ENCODE measurements at regions not wholly inside any gene's neighbourhood (a gene's known extent, or its start where the extent isn't known, plus 50 kb on each side); places are given as distances from the start of the nearest gene placed in this dataset.
"Not testable (repeated sequence)": the region's sequence is repeated elsewhere in the genome, so short reads cannot be mapped to it uniquely, and the experiment has no call there.

DNA sequence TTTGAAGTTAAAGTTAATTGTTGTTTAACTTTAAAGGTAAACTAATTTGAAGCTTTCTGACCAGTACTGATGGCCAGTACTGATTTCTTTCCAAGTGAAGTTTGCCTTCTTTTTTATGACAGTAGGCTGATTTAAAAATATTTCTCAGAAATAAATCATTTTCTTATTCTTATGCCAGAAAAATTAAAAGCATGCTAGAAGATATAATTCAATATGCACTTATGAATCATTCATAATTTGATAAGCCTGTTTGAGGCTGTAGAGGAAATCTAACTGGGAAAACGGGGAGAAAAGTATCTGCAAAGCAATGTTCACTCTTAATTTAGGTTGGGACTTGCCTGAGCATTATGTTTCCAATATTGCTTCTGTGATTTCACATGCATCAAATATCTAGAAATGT, 1112.0 kb upstream of the INTU start:
- no peak for DNase-seq (ENCODE audit: low spot score)

DNA sequence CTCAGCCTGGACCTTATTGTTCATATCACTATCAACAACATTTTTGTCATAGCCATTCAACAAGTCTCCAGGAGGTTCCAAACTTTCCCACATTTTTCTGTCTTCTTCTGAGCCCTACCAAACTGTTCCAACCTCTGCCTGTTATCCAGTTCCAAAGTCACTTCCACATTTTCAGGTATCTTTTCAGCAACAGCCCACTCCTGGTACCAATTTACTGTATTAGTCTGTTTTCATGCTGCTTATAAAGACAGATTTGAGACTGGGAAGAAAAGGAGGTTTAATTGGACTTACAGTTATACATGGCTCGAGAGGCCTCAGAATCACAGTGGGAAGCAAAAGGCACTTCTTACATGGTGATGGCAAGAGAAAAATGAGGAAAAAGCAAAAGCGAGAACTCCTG, 1107.4 kb upstream of the INTU start:
- not testable (repeated sequence) for DNase-seq (ENCODE audit: low spot score)

DNA sequence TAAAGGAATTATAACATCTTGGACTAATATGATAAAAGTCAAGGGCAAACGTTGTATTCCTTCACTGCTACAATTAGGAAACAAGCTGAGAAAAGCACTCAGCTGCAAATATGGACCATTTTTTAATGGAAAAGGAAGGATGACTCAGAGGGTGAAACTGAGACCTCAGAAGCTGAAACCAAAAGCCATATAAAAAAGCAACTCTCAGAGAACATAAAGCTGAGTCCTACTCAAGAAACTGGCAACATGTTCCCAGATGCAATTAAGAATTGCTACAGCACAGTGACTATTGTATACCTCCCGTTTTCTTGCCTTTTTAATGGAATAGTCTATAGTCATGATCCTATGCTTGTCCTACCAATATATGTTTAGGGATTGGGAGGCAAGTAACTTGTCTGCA, 1106.4 kb upstream of the INTU start:
- no peak for DNase-seq (ENCODE audit: low spot score)

DNA sequence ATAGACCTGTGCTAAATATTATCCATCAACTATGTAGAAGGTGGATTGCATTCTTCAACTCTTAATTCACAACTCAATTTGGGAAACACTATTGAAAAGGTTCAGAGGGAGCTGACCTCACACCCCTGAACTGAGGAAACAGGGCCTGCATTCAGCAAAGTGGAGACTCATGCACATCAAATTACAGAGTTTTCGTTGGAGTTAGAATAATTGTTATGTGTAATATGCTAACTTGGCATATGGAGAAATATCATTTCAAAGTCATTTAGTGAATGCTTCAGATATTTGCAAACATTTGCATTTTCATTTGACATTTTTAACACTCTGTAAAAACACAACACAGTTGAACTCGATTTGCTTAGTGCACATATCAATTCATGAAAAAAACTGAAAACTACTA, 1102.8 kb upstream of the INTU start:
- no peak for DNase-seq (ENCODE audit: low spot score)

DNA sequence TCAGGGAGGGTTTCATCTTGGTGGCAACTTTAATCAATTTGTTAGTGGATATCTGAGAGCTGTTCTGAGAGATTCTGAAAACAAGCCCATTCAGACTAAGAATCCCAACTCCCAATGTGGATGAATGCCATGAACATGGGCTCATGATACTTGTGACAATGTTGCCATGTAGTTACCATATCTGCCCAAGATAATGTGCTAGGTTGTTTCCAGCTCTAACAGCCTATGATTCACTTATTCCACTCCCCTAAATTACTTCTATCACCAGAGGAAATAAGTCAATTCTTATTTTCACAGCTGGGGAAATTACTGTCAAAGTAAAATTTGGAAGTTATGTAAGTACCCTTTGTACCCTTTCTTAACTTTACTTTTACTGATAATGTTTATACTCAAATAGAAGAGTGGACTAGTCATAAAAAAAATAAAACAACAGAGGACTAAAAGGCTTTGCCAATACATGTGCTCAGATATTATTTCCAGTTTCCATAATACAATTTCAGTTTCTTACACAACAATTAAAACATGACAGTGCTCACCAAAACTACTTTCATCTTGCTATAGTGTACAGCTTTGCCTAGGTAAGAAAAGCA, 1101.7 kb upstream of the INTU start:
- DNase-seq (ENCODE audit: low spot score), result no peak

DNA sequence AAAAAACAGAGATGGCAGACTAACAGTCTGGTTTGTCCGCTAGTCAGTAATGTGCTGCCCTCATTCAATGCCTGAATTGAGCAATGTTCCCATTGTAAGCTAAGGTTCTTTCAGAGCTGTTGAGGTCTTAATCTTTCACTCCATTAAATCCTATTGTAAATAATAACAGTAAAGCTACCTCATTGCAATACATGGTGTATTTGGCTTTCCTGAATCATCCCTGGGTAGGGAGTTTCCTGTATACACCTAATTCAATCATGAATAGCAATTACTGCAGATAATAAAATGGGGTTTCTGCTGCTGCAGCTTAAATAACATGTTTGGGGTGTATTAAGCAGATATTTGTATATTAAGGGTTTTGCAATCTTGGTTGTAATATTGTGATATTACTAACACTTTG, 1100.2 kb upstream of the INTU start:
- no peak for DNase-seq (ENCODE audit: low spot score)

DNA sequence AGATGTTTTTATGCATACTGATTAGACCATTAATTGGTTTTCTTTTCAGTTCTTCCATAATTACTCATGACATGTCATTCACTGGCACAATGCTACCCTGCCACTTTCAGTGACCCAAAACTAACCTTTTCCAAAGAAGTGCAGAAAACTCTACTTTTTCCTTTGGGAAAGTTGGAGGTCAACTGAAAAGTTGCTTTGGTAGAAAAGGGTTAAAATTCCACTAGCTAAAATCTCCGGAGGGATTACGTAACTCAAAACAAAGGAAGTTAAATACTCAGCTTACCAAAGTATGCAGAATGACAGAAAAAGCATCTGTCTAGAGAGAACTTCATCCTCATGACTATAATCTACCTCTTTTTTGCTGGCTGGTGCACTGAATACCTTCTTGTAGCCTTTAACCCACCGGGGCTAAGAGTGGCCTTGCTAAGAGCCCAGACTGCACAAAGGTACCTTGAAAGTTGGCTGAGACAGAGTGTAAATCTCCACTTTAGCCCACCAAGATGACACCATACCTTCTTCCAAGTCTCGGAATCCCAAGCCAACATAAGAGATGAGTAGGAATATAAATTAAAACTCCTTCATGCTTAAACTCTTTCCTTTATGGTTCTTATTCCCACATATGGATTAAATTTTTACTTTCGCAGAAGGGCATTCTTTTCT, 1099.5 kb upstream of the INTU start:
- DNase-seq (ENCODE audit: low spot score), result no peak

DNA sequence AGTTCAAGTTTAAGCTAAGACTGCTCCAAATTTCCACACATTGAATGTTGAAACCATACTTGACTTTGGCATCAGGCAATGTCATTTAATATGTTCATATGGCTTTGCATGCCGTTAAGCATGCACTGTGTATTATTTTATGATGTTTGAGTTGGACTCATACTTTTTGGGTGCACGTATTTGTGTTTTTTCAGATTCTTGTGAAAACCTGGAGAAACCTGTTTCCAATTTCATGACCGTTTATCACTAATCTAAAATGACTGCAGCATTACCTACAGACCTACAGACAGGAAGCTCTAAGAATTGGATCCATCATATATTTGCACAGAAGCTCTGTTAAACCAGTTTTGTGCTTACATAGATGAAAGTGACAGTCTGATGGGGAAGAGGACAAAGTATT, 1093.0 kb upstream of the INTU start:
- DNase-seq (ENCODE audit: low spot score), result no peak

DNA sequence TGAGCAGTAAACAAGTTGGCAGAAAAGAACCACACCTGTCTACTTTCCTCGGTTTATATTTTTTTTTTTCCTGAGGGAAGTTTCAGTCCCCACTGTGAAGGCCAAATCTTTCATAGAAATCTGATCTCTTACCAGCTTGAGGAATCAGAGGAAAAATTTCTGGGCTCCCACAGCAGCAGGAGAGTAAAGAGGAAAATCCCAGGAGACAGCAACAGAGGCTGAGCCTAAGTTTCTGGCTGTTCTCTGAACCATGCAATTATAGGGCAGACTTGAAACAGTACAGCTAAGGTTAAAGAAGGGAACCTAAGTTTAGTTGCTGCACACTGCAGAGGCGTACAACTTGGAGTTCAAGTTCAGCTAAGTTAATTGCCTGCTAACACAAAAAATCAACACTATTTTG, 1090.9 kb upstream of the INTU start:
- DNase-seq (ENCODE audit: low spot score), result no peak

DNA sequence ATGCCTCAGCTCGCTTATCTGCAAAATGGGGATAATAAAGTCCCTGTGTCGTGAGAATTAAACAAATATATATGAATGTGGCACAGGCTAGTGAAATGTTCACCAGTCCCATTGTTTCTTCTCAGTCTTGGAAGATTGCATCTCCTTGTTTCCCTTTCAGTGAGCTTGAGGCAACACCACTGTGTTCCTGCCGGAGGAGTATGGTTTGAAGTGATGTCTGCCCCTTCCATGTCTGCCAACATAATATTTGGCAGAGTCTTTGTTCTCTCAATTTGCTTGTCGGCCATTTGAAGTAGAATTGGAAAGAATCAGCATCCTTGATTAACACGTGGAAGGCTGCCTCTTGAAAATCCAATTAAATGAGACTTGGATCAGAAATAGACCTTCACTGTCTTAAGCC, 1088.5 kb upstream of the INTU start:
- no peak for DNase-seq (ENCODE audit: low spot score)

DNA sequence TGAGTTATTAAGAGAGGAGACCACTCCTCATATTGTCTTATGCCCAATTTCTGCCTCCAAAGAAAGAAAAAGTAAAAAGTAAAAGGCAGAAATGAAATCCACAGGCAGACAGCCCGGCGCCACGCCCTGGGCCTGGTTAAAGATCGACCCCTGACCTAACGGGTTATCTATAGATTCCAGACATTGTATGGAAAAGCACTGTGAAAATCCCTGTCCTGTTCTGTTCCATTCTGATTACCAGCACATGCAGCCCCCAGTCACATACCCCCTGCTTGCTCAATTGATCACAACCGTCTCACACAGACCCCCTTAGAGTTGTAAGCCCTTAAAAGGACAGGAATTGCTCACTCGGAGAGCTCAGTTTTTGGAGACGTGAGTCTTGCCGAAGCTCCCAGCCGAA, 1086.6 kb upstream of the INTU start:
- DNase-seq (ENCODE audit: low spot score), result not testable (repeated sequence)

DNA sequence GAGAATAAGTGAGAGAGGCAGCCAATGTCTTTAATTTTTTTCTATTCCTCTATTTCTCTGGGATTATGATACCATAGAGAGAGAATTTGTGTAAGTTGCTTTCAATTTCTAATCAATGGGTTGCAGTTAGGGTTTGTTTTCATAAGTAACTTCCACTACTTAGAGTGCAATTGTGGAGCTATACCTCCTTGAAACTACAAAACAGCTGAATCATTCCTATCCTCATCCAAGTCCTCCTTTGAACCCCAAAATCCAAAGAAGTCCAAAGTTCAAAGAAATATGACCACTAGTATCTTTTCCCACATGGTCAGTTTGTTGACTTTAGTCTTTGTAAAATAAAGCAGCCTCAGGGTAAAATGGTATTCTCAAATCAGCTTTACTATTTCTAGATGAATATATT, 1085.4 kb upstream of the INTU start:
- no peak for DNase-seq (ENCODE audit: low spot score)

DNA sequence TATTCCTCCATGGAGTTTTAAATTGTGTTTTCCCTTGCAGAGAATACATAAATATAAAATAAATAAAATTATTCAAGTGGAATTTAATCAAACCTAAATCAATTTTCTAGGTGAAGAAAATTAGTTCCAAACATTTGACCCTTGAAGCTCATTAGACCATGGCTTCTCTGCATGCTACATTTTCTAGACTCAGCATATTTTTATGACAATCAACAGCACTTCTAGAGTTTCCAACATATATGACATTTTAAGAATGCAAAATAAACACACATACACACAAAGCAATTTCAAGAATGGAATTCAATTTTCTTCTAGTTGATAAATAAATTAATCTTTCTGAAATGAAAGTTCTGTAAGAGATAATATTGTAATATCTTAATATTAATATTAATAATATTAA, 1083.9 kb upstream of the INTU start:
- no peak for DNase-seq (ENCODE audit: low spot score)

DNA sequence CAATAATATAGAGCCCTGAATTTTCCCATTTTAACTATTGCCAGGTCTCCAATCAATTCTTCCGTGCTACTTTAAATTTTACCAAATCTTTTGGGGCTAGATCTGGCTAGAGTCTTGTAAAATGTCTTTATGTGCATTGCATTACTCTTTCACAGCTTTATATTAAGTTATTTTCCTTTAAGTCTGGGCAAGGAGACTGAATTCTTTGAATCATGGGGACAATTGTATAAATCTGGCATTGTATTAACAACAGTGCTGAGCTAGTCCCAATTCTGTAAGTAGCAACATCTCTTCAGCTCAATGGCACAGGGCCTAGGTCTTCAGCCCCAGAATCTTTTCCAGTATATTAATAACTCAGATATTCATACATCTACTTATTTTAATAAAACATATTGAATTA, 1080.4 kb upstream of the INTU start:
- no peak for DNase-seq (ENCODE audit: low spot score)

DNA sequence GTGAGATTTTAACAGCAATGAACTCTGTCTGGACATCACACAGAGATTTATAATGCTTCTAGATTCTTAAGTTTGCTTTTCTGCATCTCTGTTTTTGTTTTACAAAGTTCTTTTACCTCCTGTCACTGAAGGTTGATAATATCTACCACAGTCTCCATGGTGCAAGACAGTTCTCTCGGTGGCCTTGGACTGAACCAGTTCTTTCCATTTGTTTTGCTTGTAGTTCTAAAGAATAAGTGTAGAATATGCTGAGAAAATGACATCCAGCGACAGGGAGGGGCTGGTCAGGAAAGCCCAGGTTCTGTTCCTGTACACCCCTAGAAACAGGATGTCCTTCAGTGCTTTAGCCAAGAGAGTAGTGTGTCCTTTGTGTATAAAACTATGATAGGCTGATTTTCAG, 1079.5 kb upstream of the INTU start:
- no peak for DNase-seq (ENCODE audit: low spot score)

DNA sequence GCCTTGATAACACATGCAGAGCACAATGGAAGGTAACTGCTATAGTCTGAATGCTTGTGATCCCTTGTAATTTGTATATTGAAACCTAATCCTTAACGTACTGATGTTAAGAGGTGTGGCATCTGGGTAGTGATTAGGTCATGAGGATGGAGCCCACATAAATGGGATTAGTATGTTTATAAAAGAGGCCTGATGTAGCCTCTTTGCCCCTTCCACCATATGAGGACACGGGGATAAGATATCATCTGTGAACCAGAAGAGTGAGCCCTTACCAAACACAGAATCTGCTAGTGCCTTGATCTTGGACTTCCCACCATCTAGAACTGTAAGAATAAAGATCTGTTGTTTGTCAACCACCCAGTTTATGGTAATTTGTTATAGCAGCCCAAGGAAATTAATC, 1074.2 kb upstream of the INTU start:
- no peak for DNase-seq (ENCODE audit: low spot score)

DNA sequence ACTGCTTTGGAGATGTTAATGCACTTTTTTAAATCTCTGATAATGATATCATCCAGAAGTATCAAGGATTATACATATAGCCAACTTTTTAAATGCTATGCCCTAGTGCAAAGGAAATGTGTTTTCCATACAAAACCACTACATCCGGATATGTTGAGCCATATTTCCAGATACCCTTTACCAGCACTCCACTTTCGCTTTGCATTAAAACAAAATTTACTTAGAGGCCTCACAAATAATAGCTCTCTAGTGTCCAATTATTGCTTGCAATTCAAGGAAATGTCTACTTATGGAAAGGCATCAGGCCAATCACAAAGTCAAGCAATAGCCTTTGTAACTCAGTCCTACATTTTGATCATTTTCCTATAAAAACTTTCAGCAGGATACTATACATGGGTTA, 1072.8 kb upstream of the INTU start:
- DNase-seq (ENCODE audit: low spot score), result no peak

DNA sequence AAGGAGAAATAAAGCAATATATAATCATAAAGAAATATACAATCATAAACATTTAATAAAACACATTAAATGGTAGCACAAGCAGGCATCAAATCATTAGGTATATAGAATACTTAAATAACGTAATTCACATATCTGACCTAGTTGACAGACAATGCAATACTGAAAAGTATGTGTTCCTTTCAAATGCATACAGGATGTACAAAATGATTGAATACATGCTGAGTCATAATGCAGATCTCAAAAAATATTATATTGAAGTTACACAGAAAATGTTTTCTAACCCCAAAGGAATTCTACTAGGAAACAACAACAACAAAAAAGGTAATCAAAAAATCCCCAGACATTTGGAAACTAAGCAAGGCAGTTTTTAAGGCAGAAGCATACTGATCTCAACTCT, 1072.0 kb upstream of the INTU start:
- no peak for DNase-seq (ENCODE audit: low spot score)

DNA sequence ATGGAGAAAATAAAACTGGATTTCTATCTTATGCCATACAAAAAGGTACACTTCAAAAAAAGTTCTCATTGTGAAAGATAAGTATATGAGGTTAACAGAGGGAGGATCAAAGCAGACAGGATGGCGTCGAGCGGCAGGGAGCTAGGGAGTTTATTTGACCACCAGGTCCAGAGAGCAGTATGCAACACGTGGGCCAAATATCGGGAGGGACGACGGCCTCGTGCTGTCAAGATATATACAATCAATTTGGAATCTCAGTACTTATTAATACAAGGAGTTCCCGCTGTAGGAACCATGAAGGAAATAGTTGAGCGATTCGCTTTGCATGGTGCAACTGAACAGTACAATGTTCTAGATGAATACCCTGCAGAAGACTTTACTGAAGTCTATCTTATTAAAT, 1069.4 kb upstream of the INTU start:
- DNase-seq (ENCODE audit: low spot score), result no peak

DNA sequence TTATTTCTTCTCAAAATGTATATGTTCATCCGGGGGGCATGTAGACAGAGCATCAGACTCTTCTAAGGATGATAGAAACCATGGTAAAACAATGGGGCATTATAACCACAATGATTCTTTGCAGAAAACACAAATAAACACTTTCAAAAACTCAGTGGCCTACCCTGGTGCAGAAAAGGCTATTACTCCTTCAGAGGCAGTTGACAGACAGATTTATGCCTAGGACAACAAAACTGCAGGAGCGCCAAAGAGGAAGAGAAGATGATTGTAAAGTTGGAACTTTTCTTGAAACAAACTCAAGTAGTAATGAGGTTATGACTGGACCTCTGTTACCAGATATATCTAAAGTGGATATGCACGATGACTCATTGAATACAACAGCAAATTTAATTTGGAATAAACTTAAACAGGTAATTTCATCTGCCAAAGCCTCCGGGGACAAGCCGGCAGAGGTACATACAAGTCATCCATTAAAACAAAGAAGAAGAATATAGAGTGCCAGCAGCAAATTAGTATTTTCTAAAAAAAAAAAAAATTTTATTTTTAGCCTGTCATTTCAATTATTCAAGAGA, 1068.4 kb upstream of the INTU start:
- no peak for DNase-seq (ENCODE audit: low spot score)

DNA sequence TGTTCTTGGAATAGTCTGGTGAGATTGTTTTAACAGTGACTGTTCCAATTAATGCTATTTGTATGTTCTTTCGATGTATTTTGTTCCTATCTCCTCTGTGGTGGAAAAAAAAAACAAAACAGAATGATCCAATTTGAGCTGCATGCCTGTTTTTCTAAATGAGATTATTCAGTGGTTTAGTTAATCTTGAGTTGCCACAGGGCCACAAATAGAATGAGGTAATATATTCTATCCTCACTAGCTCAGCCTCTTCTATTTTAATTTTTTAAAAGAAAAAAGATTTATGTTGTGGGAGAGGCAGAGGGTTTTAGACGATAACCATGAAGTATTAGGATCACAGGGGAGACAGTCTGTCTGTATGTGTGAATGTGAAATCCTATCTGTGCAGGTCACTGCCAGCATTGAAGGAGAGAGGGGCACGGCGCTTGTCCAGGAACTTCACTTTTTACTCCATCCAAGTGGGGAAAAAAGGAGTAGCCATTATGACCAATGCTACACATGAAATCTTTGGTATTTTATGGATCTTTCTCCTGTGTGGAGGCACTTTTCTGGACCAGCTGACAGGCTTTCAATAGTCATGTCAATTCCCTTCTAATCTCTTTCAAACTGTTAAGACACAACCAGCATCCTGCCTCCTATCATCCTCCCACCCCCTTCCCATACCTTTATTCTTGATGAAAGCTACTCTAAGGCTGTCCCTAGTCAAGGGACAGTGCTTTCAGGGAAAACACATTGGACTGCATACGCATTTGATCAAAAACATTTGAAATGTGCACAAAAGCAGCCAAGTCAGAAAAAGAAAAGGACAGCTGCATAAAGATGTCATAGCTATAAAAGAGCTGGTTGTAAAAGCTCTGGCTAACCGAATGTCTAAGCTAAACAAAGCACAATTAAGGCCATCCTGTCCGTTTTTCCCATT, 1063.8 kb upstream of the INTU start:
- no peak for DNase-seq (ENCODE audit: low spot score)

DNA sequence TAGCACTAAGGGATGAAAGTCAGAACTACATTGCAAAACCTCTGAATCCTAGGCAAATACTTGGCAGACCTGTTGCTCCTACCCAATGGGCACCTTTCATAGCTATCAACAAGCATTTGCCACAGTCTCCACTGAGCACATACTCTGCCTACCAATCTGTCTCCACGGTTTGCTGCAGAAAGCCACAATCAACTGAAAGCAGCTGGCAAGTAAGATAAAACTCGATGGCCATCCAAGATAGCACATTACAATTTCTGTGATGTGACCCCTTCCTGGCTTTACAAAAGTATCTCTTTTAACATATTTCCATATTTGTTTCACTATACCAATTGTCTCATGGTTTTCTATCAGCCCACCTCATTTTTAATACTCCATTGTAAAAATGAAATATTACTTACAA, 1060.5 kb upstream of the INTU start:
- DNase-seq (ENCODE audit: low spot score), result no peak

DNA sequence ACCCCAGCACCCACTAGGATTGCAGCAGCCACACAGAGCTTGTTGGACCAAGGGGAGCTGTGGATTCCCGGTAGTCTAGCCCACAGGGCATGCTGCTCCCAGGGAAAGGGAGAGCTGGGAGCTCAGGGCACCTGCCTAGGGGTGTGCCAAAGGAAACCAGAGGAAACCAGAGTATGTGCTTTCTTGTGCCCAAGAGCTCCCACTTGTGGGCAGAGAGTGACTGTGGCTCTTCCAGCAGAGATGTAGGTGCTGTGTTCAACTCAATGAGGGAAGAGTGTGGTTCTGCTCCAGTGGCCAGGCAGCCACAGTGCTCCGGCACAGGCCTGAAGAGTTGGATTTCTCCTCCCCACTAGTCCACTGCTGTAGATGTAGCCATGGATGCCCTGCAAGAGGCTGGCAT, 1050.0 kb upstream of the INTU start:
- DNase-seq (ENCODE audit: low spot score), result peak; percentile 1
